ENCODE measurements at regions not wholly inside any gene's neighbourhood (a gene's known extent, or its start where the extent isn't known, plus 50 kb on each side); places are given as distances from the start of the nearest gene placed in this dataset.

DNA sequence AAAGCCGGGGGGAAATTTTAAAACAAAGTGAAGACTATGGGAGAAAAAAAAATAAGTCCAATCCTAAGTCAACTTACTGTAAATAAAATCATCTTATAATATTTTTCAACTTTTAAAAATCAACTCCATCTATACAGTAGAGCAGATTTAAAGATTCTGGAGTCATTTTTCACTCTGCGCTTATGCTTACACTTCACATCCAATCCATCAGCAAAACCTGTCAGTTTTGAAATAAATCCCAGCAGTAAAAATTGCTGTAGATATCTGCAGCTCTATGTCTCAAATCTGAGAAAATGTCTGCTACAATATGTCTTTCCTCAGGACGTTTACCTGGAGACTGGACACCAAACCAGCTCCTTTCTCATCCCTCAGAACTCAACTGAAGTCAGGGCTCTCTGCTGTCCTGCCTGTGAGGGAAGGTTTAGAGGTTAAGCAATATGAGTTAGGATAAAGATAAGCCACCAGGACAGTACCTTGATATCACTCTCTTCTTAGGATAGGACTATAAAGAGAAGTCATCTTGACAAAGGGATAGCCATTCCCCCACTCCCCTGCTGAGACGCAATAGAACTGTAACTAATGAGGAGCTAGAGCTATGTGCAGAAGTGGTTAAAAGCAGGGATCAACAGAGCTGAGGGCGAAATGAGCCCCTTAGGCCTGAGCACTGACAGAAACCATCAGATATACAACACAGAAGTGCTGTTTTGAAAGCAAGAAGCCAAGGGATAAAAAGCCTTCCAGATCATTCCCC, 254.7 kb upstream of the KLHL1 start:
- no peak for DNase-seq

DNA sequence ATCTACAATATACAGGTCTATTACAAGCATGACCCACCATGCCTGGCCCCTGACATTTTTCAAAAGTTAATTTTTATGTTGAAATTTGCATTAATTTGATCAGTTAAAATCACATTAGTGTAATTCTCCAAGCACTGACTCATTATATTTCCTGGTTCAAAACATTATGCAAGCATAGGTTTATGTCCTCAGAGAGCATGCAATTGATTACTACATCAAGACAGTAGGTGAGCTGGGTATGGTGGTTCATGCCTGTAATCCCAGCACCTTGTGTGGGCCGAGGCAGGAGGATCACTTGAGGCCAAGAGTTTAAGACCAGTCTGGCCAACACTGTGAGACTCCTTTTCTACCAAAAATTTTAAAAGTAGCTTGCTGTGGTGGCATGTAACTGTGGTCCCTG, 248.8 kb upstream of the KLHL1 start:
- no peak for DNase-seq

- DNase-seq: no peak
Measured at GRCh38 chr13:70353096-70353495, 244.8 kb upstream of the KLHL1 start.

DNA sequence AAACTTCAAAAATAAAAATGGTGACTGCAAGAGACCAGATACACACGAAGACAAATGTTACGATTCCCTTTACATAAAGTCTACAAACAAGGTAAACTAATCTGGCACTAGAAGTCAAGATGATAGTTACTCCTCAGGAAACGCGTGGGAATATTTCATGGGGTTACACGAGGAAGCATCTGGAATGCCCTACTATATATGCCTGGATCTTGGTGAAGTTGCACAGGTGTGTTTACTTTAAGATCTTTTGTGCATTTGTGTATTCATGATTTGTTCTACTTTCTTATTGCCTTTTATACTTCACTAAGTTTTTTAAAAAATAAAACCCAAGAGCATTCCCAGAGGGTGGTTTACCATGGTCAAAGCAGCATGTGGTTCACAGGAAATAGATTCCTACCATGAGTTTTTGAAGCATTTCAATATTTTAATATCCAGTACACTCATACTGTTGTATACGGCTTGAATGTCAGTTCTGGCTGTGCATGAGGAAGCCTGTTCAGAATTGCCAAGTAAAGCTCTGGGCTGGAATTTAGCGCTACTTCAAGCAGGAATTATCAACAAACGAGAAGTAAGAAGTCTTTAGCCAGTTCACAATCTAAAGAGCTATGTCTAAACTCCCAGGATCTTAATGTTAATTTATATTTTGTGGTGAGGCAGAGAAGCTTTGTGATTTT, 239.8 kb upstream of the KLHL1 start:
- no peak for DNase-seq

- DNase-seq: no peak
Measured at GRCh38 chr13:70339738-70340137, 231.5 kb upstream of the KLHL1 start.

GRCh38 chr13:70338609-70339008, 230.4 kb upstream of the KLHL1 start:
- DNase-seq: no peak

- DNase-seq: no peak
Measured at GRCh38 chr13:70336866-70337265, 228.6 kb upstream of the KLHL1 start.

- no peak for DNase-seq
Measured at GRCh38 chr13:70333752-70334151, 225.5 kb upstream of the KLHL1 start.

GRCh38 chr13:70330697-70331361, 222.6 kb upstream of the KLHL1 start:
- no peak for DNase-seq

- DNase-seq: no peak
Measured at GRCh38 chr13:70324519-70324918, 216.3 kb upstream of the KLHL1 start.

DNA sequence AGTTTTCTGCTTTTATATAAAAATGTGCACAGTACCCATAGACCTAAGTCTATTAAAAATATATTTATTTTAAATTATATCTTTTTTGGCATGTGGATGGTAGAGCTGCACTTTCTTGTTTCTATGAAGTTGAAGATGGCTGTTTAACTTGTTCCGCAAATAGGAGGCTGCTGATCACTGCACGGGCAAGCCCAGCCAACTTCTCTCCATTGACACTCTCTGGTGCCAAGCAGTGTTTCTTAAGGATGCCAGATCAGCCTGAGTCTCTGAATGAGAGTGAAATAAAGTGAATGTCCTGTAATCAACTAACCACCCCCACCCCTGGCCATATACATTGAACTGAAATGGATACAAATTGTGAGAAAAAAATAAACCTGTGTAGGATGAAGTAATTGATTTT, 202.9 kb upstream of the KLHL1 start:
- no peak for DNase-seq

DNA sequence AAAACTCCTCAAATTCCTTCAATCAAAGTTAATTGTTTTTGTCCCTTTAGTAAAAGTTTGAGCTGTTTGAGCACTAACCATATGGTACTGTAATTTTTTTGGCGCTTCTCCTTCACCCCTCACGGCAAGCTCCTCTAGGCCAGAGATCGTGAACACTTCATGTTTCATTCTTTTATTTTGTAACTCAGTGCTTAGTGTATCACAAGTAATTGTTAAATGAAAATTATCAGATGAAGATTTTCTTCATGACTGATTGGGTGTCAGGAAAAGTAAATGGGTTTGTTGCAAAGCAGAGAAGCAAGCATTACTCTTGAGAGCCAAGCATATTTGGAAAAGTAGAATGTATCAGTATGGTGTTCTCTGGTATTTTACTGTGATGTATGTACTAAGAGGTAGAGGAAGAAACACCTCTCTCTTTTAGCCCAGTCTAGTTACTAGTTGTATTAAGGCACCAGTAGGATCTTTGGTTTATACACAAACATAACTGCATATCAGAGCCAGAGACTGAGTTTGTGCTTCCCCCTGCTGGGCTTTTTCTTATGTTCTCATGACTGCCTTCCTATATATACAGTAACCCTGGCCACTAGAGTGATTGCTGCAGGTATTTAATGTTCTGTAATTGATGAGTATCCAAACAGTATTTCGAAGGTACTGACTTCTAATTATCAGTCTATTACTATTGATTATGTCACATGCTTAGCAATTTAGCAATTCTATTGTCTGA, 202.3 kb upstream of the KLHL1 start:
- DNase-seq: no peak

DNA sequence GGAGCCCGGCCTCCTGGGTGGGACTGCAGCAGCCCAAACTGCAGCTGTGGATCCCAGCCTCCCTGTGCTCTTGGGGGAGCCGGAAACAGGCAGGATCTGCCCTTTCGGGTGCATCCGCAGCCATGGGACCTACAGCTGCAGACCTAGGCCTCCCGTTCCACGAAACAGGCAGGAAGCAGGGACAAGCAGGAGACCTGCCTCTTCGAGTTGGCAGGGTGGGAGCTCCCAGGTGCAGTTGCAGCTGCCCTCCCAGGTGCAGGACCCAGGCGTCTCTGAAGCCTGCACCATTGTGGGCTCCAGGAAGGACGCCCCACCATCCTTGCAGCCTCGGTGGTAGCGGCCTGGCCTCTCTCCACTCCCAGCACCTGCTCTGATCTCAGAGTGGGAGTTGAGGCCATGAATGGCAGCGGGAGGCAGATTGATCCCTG, 189.0 kb upstream of the KLHL1 start:
- DNase-seq: no peak

DNA sequence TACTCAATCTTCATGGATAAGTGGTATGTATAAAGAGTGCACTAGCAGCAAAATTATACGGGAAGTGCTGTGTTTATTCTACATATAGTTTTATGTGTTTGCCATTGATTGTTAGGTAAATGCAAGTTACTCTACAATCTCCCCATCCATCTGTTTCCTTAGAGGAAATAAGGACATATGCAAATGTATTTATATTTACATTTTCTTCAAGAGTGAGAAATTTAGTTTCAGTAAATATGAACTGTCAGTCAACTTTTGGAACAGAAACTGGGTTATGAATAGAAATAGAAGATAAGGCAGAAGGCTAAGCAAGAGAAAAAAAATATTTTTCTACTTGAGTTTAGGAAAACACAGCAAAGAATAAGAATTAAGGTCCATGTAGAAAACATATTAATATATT, 176.1 kb upstream of the KLHL1 start:
- DNase-seq: no peak

DNA sequence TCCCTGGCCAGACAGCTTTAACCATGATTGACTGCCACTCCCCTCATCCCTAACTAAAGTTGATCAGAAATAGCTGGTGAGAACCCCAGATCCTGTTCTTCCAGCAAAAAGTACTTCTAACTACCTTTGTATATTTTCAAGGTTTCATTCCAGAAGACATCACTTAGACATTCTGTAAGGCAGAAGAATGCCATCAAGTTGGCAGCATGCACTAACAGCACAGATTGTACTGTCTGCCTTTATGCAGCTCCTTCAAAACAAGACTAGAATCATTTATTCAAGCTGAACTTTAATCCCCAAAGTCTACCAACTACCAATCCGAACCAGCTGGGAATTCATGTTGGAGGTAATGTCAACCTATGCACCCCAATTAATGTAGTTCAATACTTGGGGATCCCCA, 167.6 kb upstream of the KLHL1 start:
- no peak for DNase-seq

DNA sequence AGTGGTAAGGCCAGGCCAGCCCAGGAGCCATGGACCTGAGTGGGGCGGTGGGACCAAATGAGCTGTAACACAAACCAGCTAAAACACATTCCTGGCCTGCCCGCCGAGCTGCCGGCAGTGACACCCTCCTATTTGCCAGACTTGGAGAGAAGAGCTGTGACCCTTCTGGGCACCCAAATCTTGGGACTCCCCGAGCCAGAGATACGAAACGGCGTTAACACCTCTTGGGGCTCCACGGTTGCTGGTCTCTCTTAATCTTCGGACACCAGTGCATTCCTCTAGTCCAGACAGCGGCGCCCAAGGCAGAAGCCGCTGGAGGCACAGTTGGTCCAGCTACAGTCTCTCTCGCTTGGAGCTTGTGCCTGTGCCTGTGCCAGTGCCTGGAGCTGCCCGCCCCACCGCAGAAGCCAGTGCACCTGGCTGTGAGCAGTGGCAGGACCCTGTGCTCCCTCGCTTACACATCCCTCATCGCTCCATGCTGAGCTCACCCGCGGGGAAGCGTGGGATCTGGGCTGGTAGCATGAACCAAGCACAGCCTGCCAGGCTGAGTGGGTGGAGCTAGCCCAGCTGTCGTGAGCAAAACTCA, 147.2 kb upstream of the KLHL1 start:
- DNase-seq: no peak

GRCh38 chr13:70253834-70254233, 145.6 kb upstream of the KLHL1 start:
- no peak for DNase-seq

GRCh38 chr13:70253411-70253810, 145.2 kb upstream of the KLHL1 start:
- no peak for DNase-seq

GRCh38 chr13:70249332-70250064, 141.2 kb upstream of the KLHL1 start:
- DNase-seq: no peak

GRCh38 chr13:70237131-70237530, 128.9 kb upstream of the KLHL1 start:
- no peak for DNase-seq

GRCh38 chr13:70235565-70235964, 127.3 kb upstream of the KLHL1 start:
- DNase-seq: no peak

GRCh38 chr13:70223911-70224310, 115.7 kb upstream of the KLHL1 start:
- no peak for DNase-seq

Measured in HCEC 1CT (cell line).